Activated CD4-positive, alpha-beta memory T cell treated with anti-CD3 and anti-CD28 coated beads for 36 hours (primary cell): ENCODE measurements at regions not wholly inside any gene's neighbourhood (a gene's known extent, or its start where the extent isn't known, plus 50 kb on each side); places are given as distances from the start of the nearest gene placed in this dataset.

Source experiments
- CTCF ChIA-PET: fragments of 350-600 bp; sonication (Branson Sonifier 250); formaldehyde crosslinking; loops from one replicate; lab custom pipeline; 2021; ENCODE audit warnings: antibody characterized with exemption, inconsistent platforms; lab: Charles Lee
- POLR2A ChIA-PET: fragments of 350-600 bp; sonication (Branson Sonifier 250); formaldehyde crosslinking; loops from one replicate; lab custom pipeline; 2021; ENCODE audit warnings: antibody characterized with exemption; lab: Charles Lee
- DNase-seq: peaks from one replicate; pipeline ENCODE4 v3.0.0-alpha.2; 2020
- H3K27ac Mint-ChIP-seq: one replicate; pipeline ENCODE4 v1.8.0; 2021; ENCODE audit warnings: mixed read lengths
- H3K27me3 Mint-ChIP-seq: one replicate; pipeline ENCODE4 v1.8.0; 2021; ENCODE audit warnings: mixed read lengths
- H3K36me3 Mint-ChIP-seq: one replicate; pipeline ENCODE4 v1.8.0; 2021; ENCODE audit warnings: mixed read lengths
- H3K4me1 Mint-ChIP-seq: one replicate; pipeline ENCODE4 v1.8.0; 2021; ENCODE audit warnings: low read depth, mixed read lengths
- H3K4me3 Mint-ChIP-seq: one replicate; pipeline ENCODE4 v1.8.0; 2021; ENCODE audit warnings: mild to moderate bottlenecking, mixed read lengths
- H3K9me3 Mint-ChIP-seq: one replicate; pipeline ENCODE4 v1.8.0; 2021; ENCODE audit warnings: mixed read lengths
- intact Hi-C: fragments of 100-400 bp; cut with micrococcal nuclease; formaldehyde crosslinking; loops from one replicate; pipeline ENCODE4 v1.15.1; 2023

GRCh38 chr2:185891403-185891802 is 152.8 kb downstream of the FSIP2 start:
- POLR2A ChIA-PET = no interaction called here
- no peaks in the 10 kb centered on the region for H3K4me1 Mint-ChIP-seq

GRCh38 chr2:185891804-185892411 is 153.3 kb downstream of the FSIP2 start:
- Mint-ChIP-seq H3K36me3 (no peaks in the 10 kb centered on the region), H3K27ac (no peak overlapping the region), H3K9me3 (no peaks in the 10 kb centered on the region), H3K4me3 (no peak overlapping the region), H3K4me1 (no peaks in the 10 kb centered on the region), H3K27me3 (no peaks in the 10 kb centered on the region)
- ChIA-PET POLR2A (no interaction called here), CTCF (no interaction called here)
- intact Hi-C loops = no loop called here
- no peak for DNase-seq

More at GRCh38 chr2:185891403-185891802, 152.8 kb downstream of the FSIP2 start:
- Mint-ChIP-seq H3K36me3 (no peaks in the 10 kb centered on the region), H3K4me3 (no peak overlapping the region), H3K27ac (no peak overlapping the region), H3K9me3 (no peaks in the 10 kb centered on the region), H3K27me3 (no peaks in the 10 kb centered on the region)
- CTCF ChIA-PET = no interaction called here
- DNase-seq = no peak
- intact Hi-C loops = no loop called here

GRCh38 chr2:185892484-185892883 is 153.9 kb downstream of the FSIP2 start:
- no peaks in the 10 kb centered on the region for H3K9me3 Mint-ChIP-seq
- H3K4me1 Mint-ChIP-seq = no peaks in the 10 kb centered on the region
- H3K36me3 Mint-ChIP-seq = no peaks in the 10 kb centered on the region
- intact Hi-C loops = no loop called here
- no peaks in the 10 kb centered on the region for H3K27me3 Mint-ChIP-seq
- no peak overlapping the region for H3K27ac Mint-ChIP-seq
- DNase-seq = no peak
- ChIA-PET CTCF (no interaction called here), POLR2A (no interaction called here)
- no peak overlapping the region for H3K4me3 Mint-ChIP-seq

GRCh38 chr2:185894223-185894622 is 155.6 kb downstream of the FSIP2 start:
- intact Hi-C loops = no loop called here
- no peak for DNase-seq
- H3K27ac Mint-ChIP-seq = no peak overlapping the region
- no peaks in the 10 kb centered on the region for H3K36me3 Mint-ChIP-seq
- no peaks in the 10 kb centered on the region for H3K27me3 Mint-ChIP-seq
- POLR2A ChIA-PET = no interaction called here
- no peaks in the 10 kb centered on the region for H3K4me1 Mint-ChIP-seq
- H3K9me3 Mint-ChIP-seq = no peaks in the 10 kb centered on the region
- CTCF ChIA-PET = no interaction called here
- H3K4me3 Mint-ChIP-seq = no peak overlapping the region

GRCh38 chr2:185895828-185896693 is 157.5 kb downstream of the FSIP2 start:
- ChIA-PET POLR2A (no interaction called here), CTCF (no interaction called here)
- Mint-ChIP-seq H3K36me3 (no peaks in the 10 kb centered on the region), H3K27me3 (no peaks in the 10 kb centered on the region), H3K4me3 (no peak overlapping the region), H3K4me1 (no peaks in the 10 kb centered on the region), H3K27ac (no peak overlapping the region), H3K9me3 (no peaks in the 10 kb centered on the region)
- no peak for DNase-seq
- intact Hi-C loops = no loop called here

- intact Hi-C loops = no loop called here
- Mint-ChIP-seq H3K27ac (no peak overlapping the region), H3K36me3 (no peaks in the 10 kb centered on the region), H3K4me3 (no peak overlapping the region), H3K27me3 (no peaks in the 10 kb centered on the region), H3K9me3 (no peaks in the 10 kb centered on the region), H3K4me1 (no peaks in the 10 kb centered on the region)
- CTCF ChIA-PET = no interaction called here
- DNase-seq = no peak
- POLR2A ChIA-PET = no interaction called here
Observed at GRCh38 chr2:185899366-185899765, 160.8 kb downstream of the FSIP2 start.

- Mint-ChIP-seq H3K27me3 (no peaks in the 10 kb centered on the region), H3K9me3 (no peaks in the 10 kb centered on the region), H3K27ac (no peak overlapping the region), H3K4me3 (no peak overlapping the region), H3K4me1 (no peaks in the 10 kb centered on the region), H3K36me3 (no peaks in the 10 kb centered on the region)
- POLR2A ChIA-PET = no interaction called here
- CTCF ChIA-PET = no interaction called here
- intact Hi-C loops = no loop called here
- DNase-seq = no peak
Observed at GRCh38 chr2:185919155-185919554, 180.6 kb downstream of the FSIP2 start.

GRCh38 chr2:185921048-185921756 is 182.6 kb downstream of the FSIP2 start:
- H3K27me3 Mint-ChIP-seq = no peaks in the 10 kb centered on the region
- no peaks in the 10 kb centered on the region for H3K36me3 Mint-ChIP-seq
- H3K9me3 Mint-ChIP-seq = no peaks in the 10 kb centered on the region
- ChIA-PET CTCF (no interaction called here), POLR2A (no interaction called here)
- H3K27ac Mint-ChIP-seq = no peak overlapping the region
- no peak for DNase-seq
- no peaks in the 10 kb centered on the region for H3K4me1 Mint-ChIP-seq
- intact Hi-C loops = no loop called here
- no peak overlapping the region for H3K4me3 Mint-ChIP-seq

GRCh38 chr2:185934232-185934631 is 195.6 kb downstream of the FSIP2 start:
- ChIA-PET POLR2A (no interaction called here), CTCF (no interaction called here)
- Mint-ChIP-seq H3K4me3 (no peak overlapping the region), H3K27me3 (no peaks in the 10 kb centered on the region), H3K9me3 (peaks cover 3% of the 10 kb centered on the region), H3K4me1 (no peaks in the 10 kb centered on the region), H3K36me3 (no peaks in the 10 kb centered on the region), H3K27ac (no peak overlapping the region)
- no peak for DNase-seq
- intact Hi-C loops = no loop called here

- Mint-ChIP-seq H3K27me3 (no peaks in the 10 kb centered on the region), H3K9me3 (peaks cover 25% of the 10 kb centered on the region), H3K4me3 (no peak overlapping the region), H3K36me3 (peaks cover 5% of the 10 kb centered on the region), H3K4me1 (no peaks in the 10 kb centered on the region), H3K27ac (no peak overlapping the region)
- intact Hi-C loops = no loop called here
- CTCF ChIA-PET = no interaction called here
- POLR2A ChIA-PET = no interaction called here
- DNase-seq = no peak
Observed at GRCh38 chr2:185939858-185940257, 201.3 kb downstream of the FSIP2 start.

- H3K4me1 Mint-ChIP-seq = no peaks in the 10 kb centered on the region
- intact Hi-C loops = no loop called here
- CTCF ChIA-PET = no interaction called here
- POLR2A ChIA-PET = no interaction called here
- H3K4me3 Mint-ChIP-seq = no peak overlapping the region
- H3K27ac Mint-ChIP-seq = no peak overlapping the region
- H3K36me3 Mint-ChIP-seq = peaks cover 6% of the 10 kb centered on the region
- no peak for DNase-seq
- peaks cover 30% of the 10 kb centered on the region for H3K9me3 Mint-ChIP-seq
- H3K27me3 Mint-ChIP-seq = no peaks in the 10 kb centered on the region
Observed at GRCh38 chr2:185942855-185943254, 204.3 kb downstream of the FSIP2 start.

- no peak for DNase-seq
- intact Hi-C loops = no loop called here
- H3K27ac Mint-ChIP-seq = no peak overlapping the region
- no peak overlapping the region for H3K4me3 Mint-ChIP-seq
- H3K36me3 Mint-ChIP-seq = peaks cover 6% of the 10 kb centered on the region
- no peaks in the 10 kb centered on the region for H3K27me3 Mint-ChIP-seq
- peaks cover 22% of the 10 kb centered on the region for H3K9me3 Mint-ChIP-seq
- CTCF ChIA-PET = no interaction called here
- POLR2A ChIA-PET = no interaction called here
- no peaks in the 10 kb centered on the region for H3K4me1 Mint-ChIP-seq
Observed at GRCh38 chr2:185947722-185948121, 209.1 kb downstream of the FSIP2 start.
